Erythroblast (primary cell): ENCODE measurements at regions not wholly inside any gene's neighbourhood (a gene's known extent, or its start where the extent isn't known, plus 50 kb on each side); places are given as distances from the start of the nearest gene placed in this dataset.

Experiments
- GATA1 ChIP-seq: IDR thresholded peaks from 2 replicates; pipeline ENCODE4 v1.6.1; 2011; ENCODE audit warnings: low read depth, mild to moderate bottlenecking, control low read depth, low read length, moderate library complexity
- POLR2A ChIP-seq: IDR thresholded peaks from 2 replicates; pipeline ENCODE4 v1.6.1; 2011; ENCODE audit warnings: mild to moderate bottlenecking, low read length

- TF ChIP-seq POLR2A (no peak), GATA1 (no peak)
Measured at GRCh38 chr17:74049167-74049966, 154.1 kb upstream of the RPL38 start.
